Trophoblast cell (in vitro differentiated cells and primary cell): ENCODE measurements at regions not wholly inside any gene's neighbourhood (a gene's known extent, or its start where the extent isn't known, plus 50 kb on each side); places are given as distances from the start of the nearest gene placed in this dataset.

Experiments
- DNase-seq, 2 donors: peaks; one replicate each; pipeline ENCODE4 v3.0.0-alpha.2; 2016
- H2AFZ ChIP-seq: 2 replicates; pipeline ENCODE4 v1.6.1; 2013; ENCODE audit warnings: low read length, moderate library complexity, mild to moderate bottlenecking; ENCODE audit not compliant: insufficient read depth, poor library complexity
- H2AK5ac ChIP-seq: 2 replicates; pipeline ENCODE4 v1.6.1; 2013; ENCODE audit warnings: mild to moderate bottlenecking, low read length
- H2BK120ac ChIP-seq: 2 replicates; pipeline ENCODE4 v1.6.1; 2013; ENCODE audit warnings: low read length, mild to moderate bottlenecking, moderate library complexity; ENCODE audit not compliant: insufficient read depth, poor library complexity
- H2BK12ac ChIP-seq: 2 replicates; pipeline ENCODE4 v1.6.1; 2013; ENCODE audit warnings: mild to moderate bottlenecking, low read length, moderate library complexity
- H2BK5ac ChIP-seq: 2 replicates; pipeline ENCODE4 v1.6.1; 2013; ENCODE audit warnings: low read length, low read depth, moderate library complexity, mild to moderate bottlenecking; ENCODE audit not compliant: poor library complexity
- H3K14ac ChIP-seq: 2 replicates; pipeline ENCODE4 v1.6.1; 2013; ENCODE audit warnings: mild to moderate bottlenecking, low read length
- H3K18ac ChIP-seq: 2 replicates; pipeline ENCODE4 v1.6.1; 2013; ENCODE audit warnings: mild to moderate bottlenecking, low read length
- H3K23ac ChIP-seq: 2 replicates; pipeline ENCODE4 v1.6.1; 2013; ENCODE audit warnings: low read length
- H3K27ac ChIP-seq: 2 replicates; pipeline ENCODE4 v1.5.1; 2013; ENCODE audit warnings: low read depth, mild to moderate bottlenecking, inconsistent platforms, low read length, moderate library complexity
- H3K27me3 ChIP-seq: 2 replicates; pipeline ENCODE4 v1.6.1; 2013; ENCODE audit warnings: inconsistent platforms, mild to moderate bottlenecking, low read length, moderate library complexity; ENCODE audit not compliant: insufficient read depth
- H3K36me3 ChIP-seq, 2 experiments: 1 replicate in 1 of 2; 2 replicates in 1 of 2; pipeline ENCODE4 v1.6.1; 2013; ENCODE audit warnings: low read length in 2 of 2, mild to moderate bottlenecking in 2 of 2, moderate library complexity in 1 of 2; ENCODE audit not compliant: insufficient read depth in 2 of 2, control insufficient read depth in 1 of 2
- H3K4ac ChIP-seq: 2 replicates; pipeline ENCODE4 v1.6.1; 2013; ENCODE audit warnings: low read depth, mild to moderate bottlenecking, low read length, moderate library complexity
- H3K4me1 ChIP-seq, 2 experiments: 1 replicate in 1 of 2; 2 replicates in 1 of 2; pipeline ENCODE4 v1.6.1; 2013; ENCODE audit warnings: low read length in 2 of 2, mild to moderate bottlenecking in 2 of 2, moderate library complexity in 1 of 2; ENCODE audit not compliant: insufficient read depth in 2 of 2, control insufficient read depth in 1 of 2
- H3K4me2 ChIP-seq: 2 replicates; pipeline ENCODE4 v1.6.1; 2013; ENCODE audit warnings: inconsistent platforms, mild to moderate bottlenecking, low read length, moderate library complexity
- H3K4me3 ChIP-seq: 2 replicates; pipeline ENCODE4 v1.5.1; 2013; ENCODE audit warnings: mild to moderate bottlenecking, low read depth, low read length, inconsistent platforms
- H3K79me1 ChIP-seq: one replicate; pipeline ENCODE4 v1.6.1; 2013; ENCODE audit warnings: low read length
- H3K79me2 ChIP-seq: 2 replicates; pipeline ENCODE4 v1.6.1; 2013; ENCODE audit warnings: low read length, mild to moderate bottlenecking; ENCODE audit not compliant: control insufficient read depth, insufficient read depth, poor library complexity
- H3K9ac ChIP-seq: 2 replicates; pipeline ENCODE4 v1.6.1; 2013; ENCODE audit warnings: mild to moderate bottlenecking, low read length
- H3K9me3 ChIP-seq: 2 replicates; pipeline ENCODE4 v1.6.1; 2013; ENCODE audit warnings: low read depth, mild to moderate bottlenecking, control low read depth, inconsistent platforms, low read length; ENCODE audit not compliant: insufficient read depth
- H4K12ac ChIP-seq: 2 replicates; pipeline ENCODE4 v1.6.1; 2013; ENCODE audit warnings: low read depth, mild to moderate bottlenecking, low read length, moderate library complexity
- H4K8ac ChIP-seq: 2 replicates; pipeline ENCODE4 v1.6.1; 2013; ENCODE audit warnings: low read depth, mild to moderate bottlenecking, low read length, moderate library complexity
- H4K91ac ChIP-seq: one replicate; pipeline ENCODE4 v1.6.1; 2013; ENCODE audit warnings: low read depth, mild to moderate bottlenecking, low read length, moderate library complexity
- WGBS: extraction: QIAGEN DNeasy Blood & Tissue Kit; methylation state at CpG from one replicate; pipeline ENCODE4 v1.1.7; 2013; ENCODE audit warnings: missing lambda C conversion rate; ENCODE audit not compliant: insufficient read length, insufficient coverage; ENCODE audit errors: extremely low coverage; 5-methylcytosine and 5-hydroxymethylcytosine counted together

DNA sequence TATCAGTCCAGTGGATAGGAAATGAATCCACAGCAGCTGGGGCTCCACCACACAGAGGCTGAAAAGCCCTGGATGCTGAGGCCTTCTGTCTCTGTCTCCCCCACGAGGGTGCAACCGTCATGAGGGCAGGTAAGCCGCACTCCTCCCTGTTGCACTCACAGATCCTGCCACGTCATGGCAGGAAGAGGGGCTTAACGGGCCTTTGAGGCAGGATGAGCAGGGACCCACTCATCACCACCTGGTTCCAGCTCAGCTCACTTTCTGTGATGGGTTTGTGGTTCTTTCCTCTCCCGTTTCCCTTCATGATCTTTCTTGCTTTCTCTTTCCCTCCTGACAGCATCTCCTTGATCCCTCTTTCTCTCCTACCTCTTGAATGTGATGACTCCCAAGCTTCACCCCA, 575.2 kb downstream of the CCDC171 start:
- Histone ChIP-seq H2AK5ac (no peak overlapping the region), H2AFZ (no peak overlapping the region), H3K79me2 (no peaks in the 10 kb centered on the region), H2BK12ac (no peak overlapping the region), H4K12ac (no peak overlapping the region), H3K4me2 (no peak overlapping the region), H3K4ac (no peak overlapping the region), H3K4me1 (no peaks in the 10 kb centered on the region), H3K18ac (no peak overlapping the region), H3K27ac (no peak overlapping the region), H3K14ac (no peak overlapping the region), H3K4me3 (no peak overlapping the region), H3K27me3 (no peaks in the 10 kb centered on the region), H2BK5ac (no peak overlapping the region), H2BK120ac (no peak overlapping the region), H3K9me3 (no peaks in the 10 kb centered on the region), H4K91ac (no peak overlapping the region), H3K23ac (no peak overlapping the region), H4K8ac (no peak overlapping the region), H3K9ac (no peak overlapping the region), H3K79me1 (no peaks in the 10 kb centered on the region), H3K36me3 (no peaks in the 10 kb centered on the region)
- DNase-seq: no peak
- no CpG with 5 or more reads among the region's 6 CpGs for WGBS

DNA sequence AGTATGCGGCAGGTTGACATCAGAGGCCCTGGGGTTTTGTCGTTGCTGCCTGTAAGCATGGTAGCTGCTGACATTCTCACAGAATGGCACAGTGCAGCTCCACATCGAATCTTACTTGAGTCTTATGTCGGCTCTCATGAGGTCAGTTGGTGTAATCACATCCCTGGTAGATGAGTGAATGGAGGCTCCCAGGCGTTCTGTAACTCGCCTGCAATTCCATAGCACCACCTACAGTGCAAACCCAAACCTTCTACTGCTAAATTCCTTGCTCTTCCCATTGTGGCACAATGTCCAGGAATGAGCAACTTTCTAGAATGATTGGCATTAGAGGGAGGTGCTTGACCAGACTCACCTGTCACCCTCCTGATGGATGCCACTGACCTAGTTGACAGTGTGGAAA, 578.4 kb downstream of the CCDC171 start:
- no peak overlapping the region for H3K4me3 ChIP-seq
- no peak overlapping the region for H2BK120ac ChIP-seq
- DNase-seq: peak in 1 of 2 donors; percentile 20
- no peaks in the 10 kb centered on the region for H3K79me2 ChIP-seq
- H3K4me2 ChIP-seq: no peak overlapping the region
- H3K79me1 ChIP-seq: no peaks in the 10 kb centered on the region
- no peak overlapping the region for H4K12ac ChIP-seq
- no peak overlapping the region for H3K4ac ChIP-seq
- no peak overlapping the region for H2AFZ ChIP-seq
- H4K8ac ChIP-seq: no peak overlapping the region
- H2AK5ac ChIP-seq: no peak overlapping the region
- H3K9ac ChIP-seq: no peak overlapping the region
- no peak overlapping the region for H3K23ac ChIP-seq
- H4K91ac ChIP-seq: no peak overlapping the region
- no peak overlapping the region for H2BK5ac ChIP-seq
- H3K36me3 ChIP-seq: no peaks in the 10 kb centered on the region
- no peak overlapping the region for H3K18ac ChIP-seq
- no peaks in the 10 kb centered on the region for H3K27me3 ChIP-seq
- WGBS: no CpG with 5 or more reads among the region's 6 CpGs
- H3K4me1 ChIP-seq: peaks cover 5% of the 10 kb centered on the region in 2 experiments
- H3K14ac ChIP-seq: no peak overlapping the region
- H2BK12ac ChIP-seq: no peak overlapping the region
- no peak overlapping the region for H3K27ac ChIP-seq
- no peaks in the 10 kb centered on the region for H3K9me3 ChIP-seq

DNA sequence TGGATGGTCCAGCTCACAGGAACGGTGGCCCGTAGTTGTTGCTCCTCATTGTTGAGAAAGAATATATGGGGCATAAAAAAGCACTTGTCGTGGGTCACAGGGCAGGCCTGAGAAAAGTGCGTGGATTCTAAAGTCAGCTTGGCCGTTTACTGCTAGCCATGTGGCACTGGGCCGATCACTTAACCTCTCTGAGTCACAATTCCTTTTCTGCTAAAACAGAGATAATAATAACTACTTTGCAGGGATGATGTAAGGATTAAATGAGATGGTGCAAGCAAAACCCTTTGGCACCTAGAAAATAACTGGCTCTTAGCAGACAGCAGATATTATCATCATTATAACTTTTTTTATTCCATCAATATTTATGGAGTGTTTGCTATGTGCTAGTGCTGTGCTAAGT, 579.7 kb downstream of the CCDC171 start:
- no peak overlapping the region for H4K12ac ChIP-seq
- no peak overlapping the region for H2AK5ac ChIP-seq
- no peak overlapping the region for H3K18ac ChIP-seq
- no peak overlapping the region for H2AFZ ChIP-seq
- H3K27me3 ChIP-seq: no peaks in the 10 kb centered on the region
- H2BK12ac ChIP-seq: no peak overlapping the region
- no peak overlapping the region for H4K91ac ChIP-seq
- no peak overlapping the region for H3K4me2 ChIP-seq
- no peaks in the 10 kb centered on the region for H3K79me2 ChIP-seq
- H3K79me1 ChIP-seq: no peaks in the 10 kb centered on the region
- no peaks in the 10 kb centered on the region for H3K36me3 ChIP-seq
- no peaks in the 10 kb centered on the region for H3K9me3 ChIP-seq
- WGBS: no CpG with 5 or more reads among the region's 6 CpGs
- peaks cover 5% of the 10 kb centered on the region in 2 experiments for H3K4me1 ChIP-seq
- H2BK120ac ChIP-seq: no peak overlapping the region
- H3K4me3 ChIP-seq: no peak overlapping the region
- H2BK5ac ChIP-seq: no peak overlapping the region
- no peak overlapping the region for H3K9ac ChIP-seq
- no peak overlapping the region for H4K8ac ChIP-seq
- no peak for DNase-seq
- no peak overlapping the region for H3K23ac ChIP-seq
- no peak overlapping the region for H3K27ac ChIP-seq
- H3K4ac ChIP-seq: no peak overlapping the region
- H3K14ac ChIP-seq: no peak overlapping the region

DNA sequence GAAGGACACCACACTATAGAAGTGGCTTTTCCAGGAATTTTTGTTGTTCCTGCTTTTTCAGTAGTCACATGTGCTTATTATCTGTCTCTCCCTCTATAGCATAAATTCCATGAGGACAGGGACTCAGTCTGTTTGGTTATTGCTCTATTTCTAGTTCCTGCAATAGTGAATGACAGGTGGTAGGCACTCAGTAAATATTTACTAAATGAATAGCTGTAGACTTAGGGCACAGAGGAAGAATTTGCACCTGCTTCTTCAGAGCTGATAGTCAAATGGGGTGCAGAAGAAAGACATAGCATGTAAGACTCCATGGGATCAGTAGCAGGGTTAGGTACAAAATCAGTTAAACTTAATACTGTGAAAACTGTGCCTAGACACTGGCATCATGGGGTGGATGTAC, 580.2 kb downstream of the CCDC171 start:
- Histone ChIP-seq H3K4me1 (peaks cover 5% of the 10 kb centered on the region in 2 experiments), H3K36me3 (no peaks in the 10 kb centered on the region), H3K79me2 (no peaks in the 10 kb centered on the region), H3K4me3 (no peak overlapping the region), H2AK5ac (no peak overlapping the region), H2AFZ (no peak overlapping the region), H3K27ac (no peak overlapping the region), H3K9me3 (no peaks in the 10 kb centered on the region), H3K4me2 (no peak overlapping the region), H3K79me1 (no peaks in the 10 kb centered on the region), H3K27me3 (no peaks in the 10 kb centered on the region), H3K18ac (no peak overlapping the region), H3K14ac (no peak overlapping the region), H4K8ac (no peak overlapping the region), H3K23ac (no peak overlapping the region), H2BK5ac (no peak overlapping the region), H2BK12ac (no peak overlapping the region), H4K12ac (no peak overlapping the region), H3K4ac (no peak overlapping the region), H4K91ac (no peak overlapping the region), H3K9ac (no peak overlapping the region), H2BK120ac (no peak overlapping the region)
- no peak for DNase-seq
